Omental fat pad (tissue), 3 donors: ENCODE measurements at regions not wholly inside any gene's neighbourhood (a gene's known extent, or its start where the extent isn't known, plus 50 kb on each side); places are given as distances from the start of the nearest gene placed in this dataset.

Experiments used
- ATAC-seq: fragments of 150-250 bp; one replicate; pipeline ENCODE4 v1.9.1; 2016; ENCODE audit warnings: mild to moderate bottlenecking, moderate library complexity; ENCODE audit not compliant: low FRiP score
- DNase-seq: peaks from one replicate; pipeline ENCODE4 v3.0.0-alpha.2; 2019; ENCODE audit warnings: low spot score
- CTCF ChIP-seq, 3 donors: fragments of 450-650 bp; IDR thresholded peaks; one replicate each; pipeline ENCODE4 v1.5.1; 2016 to 2017; ENCODE audit warnings: antibody characterized with exemption in 3 of 3, mild to moderate bottlenecking in 3 of 3, moderate library complexity in 2 of 3

- ATAC-seq (no peak), DNase-seq (no peak)
- no peak for TF ChIP-seq CTCF (IDR thresholded peaks at IDR 0.05)
These were observed 298.6 kb downstream of the SEC14L1 start for GRCh38 chr17:77439189-77440018.

GRCh38 chr17:77440560-77440981 lies 299.8 kb downstream of the SEC14L1 start:
- no peak for DNase-seq
- no peak for ATAC-seq
- TF ChIP-seq CTCF (IDR thresholded peaks at IDR 0.05) = no peak

- DNase-seq (no peak), ATAC-seq (no peak)
- TF ChIP-seq CTCF (IDR thresholded peaks at IDR 0.05) = no peak
These were observed 300.6 kb downstream of the SEC14L1 start for GRCh38 chr17:77441130-77441920.

- TF ChIP-seq CTCF (IDR thresholded peaks at IDR 0.05) = no peak
- ATAC-seq (no peak), DNase-seq (no peak)
These were observed 301.2 kb downstream of the SEC14L1 start for GRCh38 chr17:77441940-77442339.

GRCh38 chr17:77442976-77443747 lies 302.4 kb downstream of the SEC14L1 start:
- DNase-seq (no peak), ATAC-seq (no peak)
- no peak for TF ChIP-seq CTCF (IDR thresholded peaks at IDR 0.05)

GRCh38 chr17:77443748-77444260 lies 303.0 kb downstream of the SEC14L1 start:
- DNase-seq (no peak), ATAC-seq (no peak)
- no peak for TF ChIP-seq CTCF (IDR thresholded peaks at IDR 0.05)
